ENCODE measurements at regions not wholly inside any gene's neighbourhood (a gene's known extent, or its start where the extent isn't known, plus 50 kb on each side); places are given as distances from the start of the nearest gene placed in this dataset.

DNA sequence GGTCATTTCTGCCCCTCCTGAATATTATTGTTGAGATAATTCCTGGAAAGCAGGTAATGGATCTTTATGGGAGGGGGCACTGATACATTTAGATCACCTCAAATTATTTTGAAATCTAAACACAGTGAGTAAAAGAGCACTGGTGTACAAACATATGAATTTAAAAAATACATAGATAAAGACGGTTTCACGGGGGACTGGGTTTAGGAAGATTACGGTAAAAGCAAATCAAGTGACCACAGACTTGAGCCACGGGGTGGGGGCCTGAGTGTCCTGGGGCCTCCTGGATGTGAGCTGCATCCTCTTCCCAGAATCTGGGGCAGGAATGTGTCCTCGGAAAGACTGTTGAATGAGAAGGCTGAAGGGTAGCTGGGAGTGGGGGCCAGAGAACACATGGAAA is 219.1 kb upstream of the KLF6 start:
- DNase-seq: no peak

DNA sequence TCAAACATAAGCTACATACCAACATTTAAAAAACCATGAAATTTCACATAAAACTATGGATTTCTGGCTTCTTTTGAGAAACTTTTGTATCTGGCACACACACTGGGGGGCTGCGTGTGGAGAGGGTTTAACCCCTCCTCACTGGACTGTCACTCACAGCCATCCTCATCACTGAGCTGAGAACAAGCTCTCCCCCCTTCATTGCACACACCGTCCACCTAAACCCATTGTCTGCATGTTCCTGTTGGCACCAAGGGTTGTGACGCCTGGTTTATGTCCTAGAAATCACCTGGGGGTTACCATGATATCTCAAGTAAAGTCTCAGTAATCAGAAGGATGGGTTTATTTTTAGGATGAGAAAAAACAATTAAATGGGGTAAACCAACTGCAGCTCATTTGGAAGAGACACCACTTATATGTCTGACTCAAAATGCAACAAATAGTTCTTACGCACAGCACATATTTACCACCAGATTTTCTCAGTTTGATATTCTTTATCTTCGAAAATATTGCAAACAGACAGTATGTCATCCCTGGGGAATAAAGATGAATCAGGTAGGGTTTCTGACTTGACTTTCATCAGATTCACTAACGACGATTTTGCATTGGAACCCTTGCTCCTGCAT is 218.5 kb upstream of the KLF6 start:
- DNase-seq: no peak

GRCh38 chr10:4001811-4002210 is 216.8 kb upstream of the KLF6 start:
- no peak for DNase-seq

GRCh38 chr10:3999642-4000041 is 214.6 kb upstream of the KLF6 start:
- DNase-seq: no peak

- no peak for DNase-seq
Observed at GRCh38 chr10:3996697-3997096, 211.7 kb upstream of the KLF6 start.

- no peak for DNase-seq
Observed at GRCh38 chr10:3995302-3996210, 210.5 kb upstream of the KLF6 start.

GRCh38 chr10:3992382-3993178 is 207.6 kb upstream of the KLF6 start:
- DNase-seq: no peak

DNA sequence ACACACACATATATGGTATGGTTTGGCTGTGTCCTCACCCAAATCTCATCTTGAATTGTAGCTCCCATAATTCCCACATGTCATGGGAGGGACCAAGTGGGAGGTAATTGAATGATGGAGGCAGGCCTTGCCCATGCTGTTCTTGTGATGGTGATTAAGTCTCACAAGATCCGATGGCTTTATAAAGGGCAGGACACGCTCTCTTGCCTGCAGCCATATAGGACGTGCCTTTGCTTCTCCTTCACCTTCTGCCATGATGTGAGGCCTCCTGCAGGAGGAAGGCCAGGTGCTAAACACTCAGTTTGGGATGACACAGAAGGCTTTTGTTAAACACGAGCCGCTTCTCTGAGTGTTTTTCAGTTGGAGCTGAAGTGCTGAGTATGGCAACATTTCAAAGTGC is 205.3 kb upstream of the KLF6 start:
- DNase-seq: no peak

- no peak for DNase-seq
Observed at GRCh38 chr10:3987143-3987974, 202.3 kb upstream of the KLF6 start.

- no peak for DNase-seq
Observed at GRCh38 chr10:3986493-3987142, 201.6 kb upstream of the KLF6 start.

DNA sequence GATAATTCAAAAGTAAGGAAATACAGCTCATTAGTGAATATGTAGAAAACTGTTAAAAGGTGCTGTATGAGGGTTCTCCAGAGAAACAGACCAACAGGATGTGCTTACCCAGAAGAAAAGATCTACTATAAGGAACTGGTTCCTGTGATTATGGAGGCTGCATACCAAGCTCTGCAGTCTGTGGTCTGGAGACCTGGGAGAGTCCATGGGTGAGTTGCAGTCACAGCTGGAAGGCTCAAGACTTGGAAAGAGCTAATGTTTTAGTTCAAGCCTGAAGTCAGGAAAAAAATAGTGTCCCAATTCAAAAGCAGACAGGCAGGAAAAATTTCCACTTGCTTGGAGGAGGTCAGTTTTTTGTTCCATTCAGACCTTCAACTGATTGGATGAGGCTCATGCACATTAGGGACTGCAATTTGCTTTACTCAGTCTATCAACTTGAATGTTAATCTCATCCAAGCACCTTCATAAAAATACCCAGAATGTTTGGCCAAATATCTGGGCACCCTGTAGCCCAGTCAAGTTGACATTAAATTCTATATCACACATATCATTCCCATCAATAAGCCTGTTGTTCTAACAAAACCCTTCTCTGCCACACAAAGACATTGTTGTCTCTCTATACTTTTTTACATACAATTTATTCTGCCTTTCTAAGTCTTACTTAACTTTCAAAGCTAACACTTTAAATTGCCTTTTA is 197.9 kb upstream of the KLF6 start:
- DNase-seq: no peak

GRCh38 chr10:3981300-3981699 is 196.3 kb upstream of the KLF6 start:
- no peak for DNase-seq

GRCh38 chr10:3980660-3981059 is 195.7 kb upstream of the KLF6 start:
- DNase-seq: no peak

GRCh38 chr10:3980144-3980543 is 195.1 kb upstream of the KLF6 start:
- no peak for DNase-seq

DNA sequence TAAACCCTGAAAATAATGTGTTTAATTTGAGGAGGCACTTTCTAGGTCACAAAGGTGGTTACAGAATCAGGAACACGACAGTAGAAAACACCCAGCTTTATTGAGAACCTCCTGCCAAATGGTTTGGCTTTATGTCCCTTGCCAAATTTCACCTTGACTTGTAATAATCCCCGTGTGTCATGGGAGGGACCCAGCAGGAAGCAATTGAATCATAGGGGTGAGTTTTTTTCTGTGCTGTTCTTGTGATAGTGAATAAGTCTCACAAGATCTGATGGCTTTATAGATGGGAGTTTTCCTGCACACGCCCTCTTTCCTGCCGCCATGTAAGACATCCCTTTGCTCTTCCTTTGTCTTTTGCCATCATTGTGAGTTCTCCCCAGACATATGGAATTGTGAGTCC is 193.8 kb upstream of the KLF6 start:
- peak; percentile 34 for DNase-seq

GRCh38 chr10:3978174-3978573 is 193.2 kb upstream of the KLF6 start:
- no peak for DNase-seq

DNA sequence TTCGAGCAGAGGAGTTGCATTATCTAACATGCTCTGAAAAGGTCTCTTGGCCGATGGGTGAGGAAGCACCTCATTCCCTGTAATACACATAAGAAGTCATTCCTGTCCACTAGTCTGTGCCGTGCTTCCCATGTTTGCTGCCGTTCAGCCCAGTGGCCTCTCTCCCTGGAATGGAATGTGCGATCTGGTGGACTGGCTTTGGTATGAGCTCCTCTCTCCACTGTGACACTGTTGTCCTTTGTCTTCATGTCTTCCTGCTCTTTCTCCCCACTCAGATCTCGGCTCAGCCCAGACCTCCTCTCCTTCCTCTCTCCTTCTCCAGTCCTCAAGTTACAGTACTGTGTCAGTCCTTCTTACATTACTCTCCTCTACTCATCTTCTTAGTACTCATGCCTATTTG is 192.8 kb upstream of the KLF6 start:
- no peak for DNase-seq

DNA sequence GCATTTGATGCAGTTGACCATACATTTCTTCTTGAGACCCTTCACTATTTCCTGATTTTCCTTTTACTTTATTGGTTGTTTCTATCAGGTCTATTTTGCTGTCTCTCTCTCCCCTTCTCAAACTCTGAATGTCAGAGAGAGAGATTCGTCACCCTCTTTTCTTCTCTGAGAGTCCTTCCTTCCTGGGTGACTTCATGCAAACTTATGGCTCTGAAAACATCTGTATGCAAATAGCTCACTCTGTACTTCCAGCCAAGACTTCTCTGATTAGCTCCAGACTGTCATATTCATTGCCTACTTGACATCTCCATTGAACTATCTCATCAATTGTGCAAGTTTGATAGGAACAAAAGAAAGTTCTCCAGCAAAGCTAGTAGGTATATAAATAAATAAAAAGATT is 191.7 kb upstream of the KLF6 start:
- DNase-seq: peak; percentile 7

- no peak for DNase-seq
Observed at GRCh38 chr10:3976171-3976570, 191.2 kb upstream of the KLF6 start.

GRCh38 chr10:3975016-3975415 is 190.0 kb upstream of the KLF6 start:
- DNase-seq: no peak
